GM12891 (cell line): ENCODE measurements at regions not wholly inside any gene's neighbourhood (a gene's known extent, or its start where the extent isn't known, plus 50 kb on each side); places are given as distances from the start of the nearest gene placed in this dataset.

Experiments
- DNase-seq: peaks from one replicate; pipeline ENCODE4 v3.0.0; 2011; ENCODE audit warnings: low spot score; ENCODE audit not compliant: insufficient read length
- FAIRE-seq: peaks from 2 replicates; lab custom pipeline; 2011; peaks lifted over from hg19 to GRCh38; lab: Jason Lieb, UNC
- PAX5 ChIP-seq: IDR thresholded peaks from 2 replicates; pipeline ENCODE4 v1.6.1; 2011; ENCODE audit warnings: low read length, moderate library complexity, mild to moderate bottlenecking; ENCODE audit not compliant: insufficient read depth, severe bottlenecking
- POLR2A ChIP-seq: IDR thresholded peaks from 2 replicates; pipeline ENCODE4 v1.6.1; 2011; ENCODE audit warnings: low read depth, low read length, control low read depth
- POLR2AphosphoS5 ChIP-seq: IDR thresholded peaks from 2 replicates; pipeline ENCODE4 v1.6.1; 2011; ENCODE audit warnings: low read depth, low read length, control low read depth
- POU2F2 ChIP-seq: IDR thresholded peaks from 2 replicates; pipeline ENCODE4 v1.6.1; 2011; ENCODE audit warnings: low read depth, mild to moderate bottlenecking, control low read depth, low read length, moderate library complexity
- SPI1 ChIP-seq: IDR thresholded peaks from 2 replicates; pipeline ENCODE4 v1.6.1; 2011; ENCODE audit warnings: low read depth, low read length, control low read depth
- TAF1 ChIP-seq: IDR thresholded peaks from 2 replicates; pipeline ENCODE4 v1.6.1; 2011; ENCODE audit warnings: low read depth, low read length, control low read depth

DNA sequence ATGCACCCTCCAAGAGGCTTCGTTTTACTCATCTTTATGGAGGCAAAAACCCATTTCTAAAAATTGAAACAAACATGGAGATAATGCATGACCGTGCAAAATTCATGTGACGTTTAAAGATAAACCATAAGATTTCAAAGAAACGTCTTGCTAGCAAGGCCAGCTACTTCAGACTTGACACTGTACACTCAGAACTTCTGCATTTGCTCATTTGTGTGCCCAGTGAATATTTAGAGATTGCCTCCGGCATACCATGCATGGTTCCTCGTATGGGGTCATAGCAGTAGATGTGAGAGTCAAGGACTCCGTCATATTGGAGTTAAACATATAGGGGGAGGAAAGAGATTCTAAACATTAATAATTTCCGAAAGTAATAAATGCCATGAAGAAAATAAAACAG is 78.6 kb upstream of the NEURL1B start:
- FAIRE-seq (no peak), DNase-seq (no peak)
- TF ChIP-seq POLR2A (no peak), POLR2AphosphoS5 (no peak), POU2F2 (no peak), PAX5 (no peak), TAF1 (no peak), SPI1 (no peak)

DNA sequence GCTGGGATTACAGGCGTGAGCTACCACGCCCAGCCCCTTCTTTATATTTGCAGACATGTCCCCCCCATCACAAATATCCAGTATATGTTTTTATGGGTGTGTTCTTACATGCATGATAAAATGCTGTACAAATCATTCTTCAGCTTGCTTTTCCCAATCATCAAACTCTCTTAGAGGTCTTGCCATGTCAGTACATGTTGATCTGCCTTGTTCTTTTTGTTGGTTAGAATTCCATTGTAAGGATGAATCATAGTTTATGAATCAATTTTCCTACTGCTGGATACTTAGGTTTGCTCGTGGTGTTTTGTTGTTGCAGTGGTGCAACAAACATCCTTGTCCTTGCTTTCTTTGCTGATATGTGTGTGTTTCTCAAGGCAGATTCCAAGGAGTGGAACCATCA is 79.9 kb upstream of the NEURL1B start:
- FAIRE-seq (no peak), DNase-seq (no peak)
- TF ChIP-seq POLR2A (no peak), SPI1 (no peak), POU2F2 (no peak), PAX5 (no peak), TAF1 (no peak)

DNA sequence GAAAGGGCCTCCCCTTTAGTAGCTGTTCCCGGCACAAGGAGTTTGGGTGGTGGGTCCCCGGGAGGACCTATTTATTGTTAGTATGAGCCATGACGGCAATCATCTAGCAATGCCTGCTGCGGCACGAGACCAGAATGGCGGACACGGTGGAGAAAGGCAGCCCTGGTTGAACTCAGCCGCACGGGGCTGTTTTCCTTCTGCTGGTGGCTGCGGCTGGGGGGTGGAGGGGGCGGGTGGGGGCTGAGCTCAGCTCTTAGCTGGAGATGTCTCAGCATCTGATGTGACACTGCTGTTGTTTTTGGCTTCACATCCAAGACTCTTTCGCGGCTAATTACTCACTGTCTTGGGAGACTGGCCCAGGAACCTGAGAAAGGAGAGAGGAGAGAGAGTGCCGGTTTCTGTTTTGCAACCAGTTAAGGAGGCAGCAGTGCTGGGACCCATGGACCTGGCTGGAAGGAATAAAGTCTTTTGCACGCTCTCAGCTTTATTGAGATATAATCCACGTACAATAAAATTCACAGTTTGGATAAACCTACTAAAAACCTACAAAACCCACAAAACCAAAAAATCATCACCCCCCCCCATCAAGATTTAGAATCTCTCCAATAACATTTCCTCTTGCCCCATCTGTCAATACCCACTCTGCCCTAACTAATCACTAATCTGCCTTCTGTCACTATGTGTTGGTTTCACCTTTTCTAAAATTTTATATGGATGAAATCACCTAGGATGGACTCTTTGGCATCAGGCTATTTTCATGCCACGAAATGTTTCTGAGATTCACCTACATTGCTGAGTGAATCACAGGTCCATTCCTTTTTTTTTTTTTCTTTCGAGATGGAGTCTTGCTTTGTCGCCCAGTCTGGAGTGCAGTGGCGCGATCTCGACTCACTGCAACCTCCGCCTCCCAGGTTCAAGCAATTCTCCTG is 81.8 kb upstream of the NEURL1B start:
- TF ChIP-seq TAF1 (no peak), SPI1 (no peak), PAX5 (no peak), POLR2AphosphoS5 (no peak), POLR2A (no peak), POU2F2 (no peak)
- FAIRE-seq (no peak), DNase-seq (no peak)

DNA sequence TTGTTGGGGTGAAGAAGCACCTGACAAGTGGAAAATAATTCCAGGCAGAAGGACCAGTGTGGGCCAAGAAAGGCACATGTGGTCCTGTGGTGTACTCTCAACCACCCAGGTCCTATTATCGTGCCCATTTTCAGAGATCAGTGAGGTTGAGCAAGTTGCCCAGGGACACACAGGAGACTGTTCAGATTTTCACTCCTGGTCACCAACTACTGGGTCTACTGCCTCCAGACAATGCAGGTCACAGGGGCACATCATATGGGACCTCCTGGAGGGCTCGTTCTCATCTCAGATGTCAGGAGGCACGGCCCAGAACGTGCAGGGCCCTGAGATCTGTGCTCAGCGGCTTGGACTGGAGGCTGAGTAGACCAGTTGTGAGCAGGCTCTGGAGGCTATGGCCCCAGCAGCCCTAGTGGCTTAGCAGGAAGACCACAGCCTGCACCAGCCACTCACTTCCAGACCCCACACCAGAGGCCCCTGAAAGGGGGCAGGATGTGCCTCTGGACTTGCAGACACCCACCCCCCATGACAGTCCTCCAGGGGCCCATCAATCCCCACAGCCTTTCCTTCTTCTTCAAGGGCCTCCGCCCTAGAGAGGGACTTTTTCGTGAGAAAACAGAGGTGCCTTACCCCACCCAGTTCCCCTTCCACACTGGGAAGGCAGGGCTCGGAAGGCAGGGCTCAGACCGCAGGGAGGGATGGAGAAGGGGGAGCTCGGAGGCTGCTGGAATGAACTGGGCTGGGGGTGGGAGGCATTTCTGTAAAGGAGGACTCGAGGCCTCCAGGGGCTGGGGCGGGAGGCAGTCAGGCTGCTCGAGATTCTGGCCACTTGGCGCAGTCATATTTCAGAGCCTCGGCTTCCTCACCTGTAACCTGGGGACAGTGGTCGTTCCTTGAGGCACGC is 82.7 kb upstream of the NEURL1B start:
- FAIRE-seq (no peak), DNase-seq (no peak)
- no peak for TF ChIP-seq POLR2AphosphoS5
- no peak for TF ChIP-seq PAX5
- no peak for TF ChIP-seq POU2F2
- TF ChIP-seq TAF1, result no peak

DNA sequence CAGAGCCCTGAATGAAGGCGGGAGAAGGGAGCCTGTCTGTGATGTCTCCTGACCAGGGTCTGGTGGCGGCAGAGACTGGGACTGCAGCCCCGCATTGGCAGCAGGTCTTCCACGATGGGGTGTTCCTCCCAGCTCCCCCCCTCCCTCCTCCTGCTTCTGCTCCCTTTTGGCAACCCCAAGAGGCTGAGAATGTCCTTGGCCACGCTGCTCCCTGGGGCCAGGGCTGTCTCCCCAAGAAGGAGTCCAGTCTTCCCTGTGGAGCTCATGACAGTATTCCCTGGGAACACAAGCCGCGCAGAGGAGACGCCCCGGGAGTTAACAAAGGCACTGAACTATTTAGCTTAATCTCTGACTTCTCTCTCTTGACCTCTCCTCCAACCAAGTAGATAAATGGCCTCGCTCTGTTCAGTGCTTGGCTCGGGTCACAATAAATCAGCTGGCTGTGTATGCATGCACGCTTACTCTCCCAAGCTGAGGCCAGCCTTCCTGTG is 84.0 kb upstream of the NEURL1B start:
- DNase-seq, result no peak
- no peak for FAIRE-seq
- TF ChIP-seq POU2F2 (no peak), POLR2A (no peak)

DNA sequence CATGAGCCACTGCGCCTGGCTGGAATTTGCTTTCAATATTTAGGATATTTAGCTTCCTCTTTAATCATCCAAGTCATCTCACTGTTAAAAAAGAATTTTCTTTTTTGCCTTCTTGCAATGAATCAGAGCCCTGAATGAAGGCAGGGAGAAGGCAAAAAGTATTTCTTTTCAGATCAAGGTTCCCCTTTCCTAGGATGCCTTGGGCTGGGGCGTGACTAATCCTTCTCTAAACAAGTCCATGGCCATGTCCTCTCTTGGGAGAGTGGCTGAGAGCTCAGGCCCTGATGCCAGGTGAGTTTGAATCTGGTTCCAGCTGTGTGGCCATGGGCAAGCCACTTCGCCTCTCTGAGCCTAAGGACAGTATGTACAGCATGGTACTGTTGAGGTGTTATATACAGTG is 84.8 kb upstream of the NEURL1B start:
- DNase-seq, result no peak
- FAIRE-seq, result no peak
- TF ChIP-seq POLR2A, result no peak
- no peak for TF ChIP-seq TAF1
- no peak for TF ChIP-seq POU2F2
- TF ChIP-seq SPI1, result no peak
- TF ChIP-seq POLR2AphosphoS5, result no peak
- TF ChIP-seq PAX5, result no peak

DNA sequence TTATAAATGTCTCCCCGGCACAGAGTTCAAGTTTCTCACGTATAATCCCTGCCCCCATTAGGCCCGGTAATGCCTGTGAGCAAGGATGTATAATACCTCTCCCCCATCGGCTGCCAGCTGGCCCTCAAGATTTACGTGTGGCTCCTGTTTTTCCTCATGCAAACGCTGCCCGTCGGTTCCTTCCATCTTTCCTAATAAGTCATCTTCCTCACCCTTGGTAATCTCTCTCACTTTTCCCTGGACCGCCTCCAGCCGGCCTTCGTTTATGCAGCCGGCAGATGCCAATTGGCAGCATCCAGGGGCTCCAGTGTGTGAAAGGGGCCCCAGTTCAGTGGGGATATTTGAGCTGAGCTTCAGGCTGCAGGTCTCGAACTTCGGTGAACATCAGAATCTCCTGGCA is 86.5 kb upstream of the NEURL1B start:
- no peak for DNase-seq
- FAIRE-seq, result no peak
- no peak for TF ChIP-seq POU2F2
- no peak for TF ChIP-seq PAX5
- no peak for TF ChIP-seq TAF1
- TF ChIP-seq POLR2A, result no peak
- no peak for TF ChIP-seq POLR2AphosphoS5
- TF ChIP-seq SPI1, result no peak

DNA sequence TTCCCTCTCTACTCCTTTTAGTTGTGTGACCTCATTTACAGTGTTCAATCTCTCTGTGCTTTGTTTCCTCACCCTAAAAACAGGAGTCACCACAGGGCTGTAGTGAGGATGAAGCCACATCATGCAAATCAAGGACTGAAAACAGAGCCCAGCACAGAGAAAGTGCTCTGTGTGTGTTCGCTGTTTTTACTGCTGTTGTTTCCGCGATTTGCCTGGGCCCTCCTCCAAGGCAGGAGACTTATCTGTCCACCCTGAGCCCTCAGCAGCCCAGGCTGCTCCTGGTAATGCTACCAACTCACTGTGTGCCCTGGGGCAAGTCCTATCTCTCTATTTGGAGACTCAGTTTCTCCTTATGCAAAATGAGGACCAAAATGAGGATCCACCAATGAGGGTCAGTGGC is 87.2 kb upstream of the NEURL1B start:
- FAIRE-seq, result no peak
- TF ChIP-seq POLR2A (no peak), SPI1 (no peak), TAF1 (no peak), POLR2AphosphoS5 (no peak), PAX5 (no peak), POU2F2 (no peak)
- DNase-seq, result no peak

DNA sequence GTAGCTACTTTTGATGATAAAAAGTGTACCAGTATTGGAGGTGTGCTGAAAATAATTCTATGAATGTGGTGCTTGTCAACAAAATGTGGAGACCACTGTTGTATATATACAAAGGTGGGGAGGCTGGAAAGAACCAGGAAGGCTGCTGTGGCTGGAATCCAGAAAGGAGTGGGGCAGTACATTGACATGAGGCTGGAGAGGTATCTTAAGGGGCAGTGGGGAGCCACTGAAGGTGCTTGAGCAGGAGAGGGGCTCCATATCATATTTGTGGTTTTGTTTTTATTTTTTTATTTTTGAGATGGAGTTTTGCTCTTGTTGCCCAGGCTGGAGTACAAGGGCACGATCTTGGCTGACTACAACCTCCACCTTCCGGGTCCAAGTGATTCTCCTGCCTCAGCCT is 87.9 kb upstream of the NEURL1B start:
- DNase-seq (no peak), FAIRE-seq (no peak)
- TF ChIP-seq POLR2AphosphoS5, result no peak
- TF ChIP-seq TAF1, result no peak
- no peak for TF ChIP-seq POLR2A
